Gastroesophageal sphincter (tissue), 3 donors: ENCODE measurements at regions not wholly inside any gene's neighbourhood (a gene's known extent, or its start where the extent isn't known, plus 50 kb on each side); places are given as distances from the start of the nearest gene placed in this dataset.

ENCODE experiments used
- CTCF ChIP-seq, 4 experiments: fragments of 200-600 bp in 2 of 4; fragments of 450-650 bp in 2 of 4; sonication (generic) in 1 of 4; IDR thresholded peaks; one replicate each; pipeline ENCODE4 v1.5.1; 2017 to 2019; ENCODE audit warnings: antibody characterized with exemption in 4 of 4, mild to moderate bottlenecking in 2 of 4, moderate library complexity in 2 of 4
- POLR2A ChIP-seq, 2 donors: fragments of 450-650 bp; IDR thresholded peaks; one replicate each; pipeline ENCODE4 v1.6.1; 2017; ENCODE audit warnings: antibody characterized with exemption in 2 of 2, mild to moderate bottlenecking in 2 of 2, moderate library complexity in 1 of 2

GRCh38 chr2:23008951-23009350 lies 376.0 kb upstream of the KLHL29 start:
- TF ChIP-seq CTCF (IDR thresholded peaks at IDR 0.05): no peak
- no peak for TF ChIP-seq POLR2A (IDR thresholded peaks at IDR 0.05)
